ENCODE measurements at regions not wholly inside any gene's neighbourhood (a gene's known extent, or its start where the extent isn't known, plus 50 kb on each side); places are given as distances from the start of the nearest gene placed in this dataset.
"Not testable (repeated sequence)": the region's sequence is repeated elsewhere in the genome, so short reads cannot be mapped to it uniquely, and the experiment has no call there.

DNA sequence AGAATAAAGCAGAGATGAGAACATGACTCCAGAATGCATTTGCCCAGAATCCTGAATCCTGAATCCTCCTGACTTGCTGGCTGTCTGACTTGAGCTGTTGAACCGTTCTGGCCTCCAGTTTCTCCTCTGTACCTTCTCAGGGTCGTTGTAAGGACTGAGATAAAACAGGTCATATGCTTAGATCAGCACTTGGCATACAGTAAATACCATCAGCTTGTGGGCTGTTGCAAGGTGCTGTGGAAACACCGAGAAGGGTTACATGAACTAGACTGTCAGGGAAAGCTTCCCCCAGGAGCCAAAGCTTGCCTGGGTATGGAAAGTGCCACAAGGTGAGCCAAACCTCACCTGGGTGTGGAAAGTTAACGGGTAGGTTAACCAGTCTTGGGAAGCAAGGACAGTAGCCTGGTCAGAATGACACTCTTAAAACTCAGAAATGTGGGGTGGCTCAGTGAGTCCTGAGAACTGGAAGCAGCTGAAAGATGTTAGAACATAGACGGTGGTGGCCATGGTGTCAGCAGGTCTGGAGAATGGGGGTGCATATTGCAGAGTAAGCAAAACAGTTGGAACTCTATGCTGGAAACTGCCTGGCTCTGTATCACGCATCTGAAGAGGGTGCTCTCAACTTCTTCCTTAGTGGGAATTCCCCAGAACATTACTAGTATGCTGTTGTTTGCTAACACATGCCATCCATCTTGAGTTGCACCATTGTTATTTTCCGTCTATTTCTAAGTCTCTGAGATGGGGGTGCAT is 105.3 kb upstream of the DYRK2 start:
- Histone ChIP-seq H3K27me3 (ENCODE audit: insufficient read depth, insufficient read length) (no peaks in the 10 kb centered on the region), H3K9ac (ENCODE audit: insufficient read length, low read depth) (no peak overlapping the region), H3K4me1 (ENCODE audit: insufficient read depth, insufficient read length) (no peaks in the 10 kb centered on the region), H3K9me3 (ENCODE audit: insufficient read depth, low read length) (no peaks in the 10 kb centered on the region), H3K36me3 (ENCODE audit: insufficient read depth, insufficient read length, low read length) (no peaks in the 10 kb centered on the region), H3K4me3 (ENCODE audit: insufficient read length, low read depth) (no peak overlapping the region)
- TF ChIP-seq ZNF274 (IDR thresholded peaks at IDR 0.05; ENCODE audit: low read depth, low read length) = no peak
- no peak for TF ChIP-seq SUZ12 (IDR thresholded peaks at IDR 0.05; ENCODE audit: extremely low read depth, insufficient read depth, insufficient read length)
- TF ChIP-seq YY1 (IDR thresholded peaks at IDR 0.05; ENCODE audit: insufficient read depth, insufficient read length) = no peak
- no peak for DNase-seq (ENCODE audit: low read depth, low spot score)

DNA sequence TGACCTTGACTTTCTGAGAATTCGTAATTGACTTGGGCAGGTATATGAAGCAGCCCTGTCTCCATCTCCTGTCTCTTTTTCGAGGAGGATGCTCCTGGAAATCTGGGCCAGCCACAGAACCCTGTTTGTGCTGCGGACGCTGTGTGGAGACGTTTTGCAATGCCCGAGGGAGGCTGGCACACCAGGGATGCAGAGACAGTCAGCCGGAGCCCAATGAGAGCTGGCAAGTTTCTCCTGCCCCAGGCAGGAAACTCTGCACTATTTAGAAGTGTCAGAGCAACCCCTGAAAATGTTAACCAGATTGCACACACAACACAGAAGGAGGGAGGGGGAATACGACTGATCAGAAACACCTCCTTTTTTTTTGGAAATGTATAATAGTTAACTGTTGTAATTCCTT is 103.2 kb upstream of the DYRK2 start:
- no peaks in the 10 kb centered on the region for H3K9me3 ChIP-seq (ENCODE audit: insufficient read depth, low read length)
- DNase-seq (ENCODE audit: low read depth, low spot score) = no peak
- H3K9ac ChIP-seq (ENCODE audit: insufficient read length, low read depth) = no peak overlapping the region
- H3K27me3 ChIP-seq (ENCODE audit: insufficient read depth, insufficient read length) = no peaks in the 10 kb centered on the region
- H3K36me3 ChIP-seq (ENCODE audit: insufficient read depth, insufficient read length, low read length) = no peaks in the 10 kb centered on the region
- H3K4me1 ChIP-seq (ENCODE audit: insufficient read depth, insufficient read length) = no peaks in the 10 kb centered on the region
- no peak for TF ChIP-seq ZNF274 (IDR thresholded peaks at IDR 0.05; ENCODE audit: low read depth, low read length)
- TF ChIP-seq YY1 (IDR thresholded peaks at IDR 0.05; ENCODE audit: insufficient read depth, insufficient read length) = no peak
- TF ChIP-seq SUZ12 (IDR thresholded peaks at IDR 0.05; ENCODE audit: extremely low read depth, insufficient read depth, insufficient read length) = no peak
- H3K4me3 ChIP-seq (ENCODE audit: insufficient read length, low read depth) = no peak overlapping the region

GRCh38 chr12:67546746-67547145 is 101.8 kb upstream of the DYRK2 start:
- Histone ChIP-seq H3K27me3 (ENCODE audit: insufficient read depth, insufficient read length) (no peaks in the 10 kb centered on the region), H3K36me3 (ENCODE audit: insufficient read depth, insufficient read length, low read length) (no peaks in the 10 kb centered on the region), H3K9me3 (ENCODE audit: insufficient read depth, low read length) (no peaks in the 10 kb centered on the region), H3K9ac (ENCODE audit: insufficient read length, low read depth) (no peak overlapping the region), H3K4me3 (ENCODE audit: insufficient read length, low read depth) (no peak overlapping the region), H3K4me1 (ENCODE audit: insufficient read depth, insufficient read length) (no peaks in the 10 kb centered on the region)
- TF ChIP-seq SUZ12 (IDR thresholded peaks at IDR 0.05; ENCODE audit: extremely low read depth, insufficient read depth, insufficient read length) (no peak), YY1 (IDR thresholded peaks at IDR 0.05; ENCODE audit: insufficient read depth, insufficient read length) (no peak)
- no peak for DNase-seq (ENCODE audit: low read depth, low spot score)

- H3K9me3 ChIP-seq (ENCODE audit: insufficient read depth, low read length); H3K27me3 ChIP-seq (ENCODE audit: insufficient read depth, insufficient read length); H3K4me1 ChIP-seq (ENCODE audit: insufficient read depth, insufficient read length); H3K4me3 ChIP-seq (ENCODE audit: insufficient read length, low read depth); H3K36me3 ChIP-seq (ENCODE audit: insufficient read depth, insufficient read length, low read length): not testable (repeated sequence)
- peak overlapping the region; percentile 42 for H3K9ac ChIP-seq (ENCODE audit: insufficient read length, low read depth)
- DNase-seq (ENCODE audit: low read depth, low spot score) = peak; percentile 57
Observed at GRCh38 chr12:67555075-67555717, 93.3 kb upstream of the DYRK2 start.

DNA sequence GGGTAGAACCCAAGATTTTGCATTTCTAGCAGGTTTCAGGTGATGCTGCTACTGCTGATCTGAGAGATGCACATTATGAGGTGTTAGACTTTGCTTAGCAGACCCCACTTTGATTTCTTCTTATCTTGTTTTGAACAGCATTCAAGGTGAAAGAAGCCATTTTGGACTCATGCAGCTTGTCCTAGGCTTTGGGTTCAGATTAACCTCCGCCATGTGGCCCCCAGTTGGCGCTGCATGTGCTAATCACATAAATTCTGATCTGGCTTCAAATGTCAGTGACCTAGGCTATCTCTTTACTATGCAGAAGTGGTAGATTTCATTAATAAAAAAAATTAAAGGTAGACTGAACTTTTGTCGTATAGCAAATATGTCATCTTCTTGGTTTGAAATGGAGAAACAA is 89.8 kb upstream of the DYRK2 start:
- H3K36me3 ChIP-seq (ENCODE audit: insufficient read depth, insufficient read length, low read length) = no peaks in the 10 kb centered on the region
- no peak overlapping the region for H3K9ac ChIP-seq (ENCODE audit: insufficient read length, low read depth)
- TF ChIP-seq SUZ12 (IDR thresholded peaks at IDR 0.05; ENCODE audit: extremely low read depth, insufficient read depth, insufficient read length) (no peak), YY1 (IDR thresholded peaks at IDR 0.05; ENCODE audit: insufficient read depth, insufficient read length) (no peak), ZNF274 (IDR thresholded peaks at IDR 0.05; ENCODE audit: low read depth, low read length) (no peak)
- H3K9me3 ChIP-seq (ENCODE audit: insufficient read depth, low read length) = peaks cover 20% of the 10 kb centered on the region; the same call in 1 of the 2 replicates
- H3K4me3 ChIP-seq (ENCODE audit: insufficient read length, low read depth) = no peak overlapping the region
- H3K4me1 ChIP-seq (ENCODE audit: insufficient read depth, insufficient read length) = no peaks in the 10 kb centered on the region
- no peak for DNase-seq (ENCODE audit: low read depth, low spot score)
- no peaks in the 10 kb centered on the region for H3K27me3 ChIP-seq (ENCODE audit: insufficient read depth, insufficient read length)

GRCh38 chr12:67559751-67560150 is 88.8 kb upstream of the DYRK2 start:
- H3K4me3 ChIP-seq (ENCODE audit: insufficient read length, low read depth) = no peak overlapping the region
- no peaks in the 10 kb centered on the region for H3K36me3 ChIP-seq (ENCODE audit: insufficient read depth, insufficient read length, low read length)
- peaks cover 20% of the 10 kb centered on the region; the same call in 1 of the 2 replicates for H3K9me3 ChIP-seq (ENCODE audit: insufficient read depth, low read length)
- H3K27me3 ChIP-seq (ENCODE audit: insufficient read depth, insufficient read length) = no peaks in the 10 kb centered on the region
- H3K9ac ChIP-seq (ENCODE audit: insufficient read length, low read depth) = no peak overlapping the region
- DNase-seq (ENCODE audit: low read depth, low spot score) = no peak
- H3K4me1 ChIP-seq (ENCODE audit: insufficient read depth, insufficient read length) = no peaks in the 10 kb centered on the region
- TF ChIP-seq ZNF274 (IDR thresholded peaks at IDR 0.05; ENCODE audit: low read depth, low read length) (no peak), SUZ12 (IDR thresholded peaks at IDR 0.05; ENCODE audit: extremely low read depth, insufficient read depth, insufficient read length) (no peak), YY1 (IDR thresholded peaks at IDR 0.05; ENCODE audit: insufficient read depth, insufficient read length) (no peak)

GRCh38 chr12:67562513-67563287 is 85.8 kb upstream of the DYRK2 start:
- TF ChIP-seq SUZ12 (IDR thresholded peaks at IDR 0.05; ENCODE audit: extremely low read depth, insufficient read depth, insufficient read length) (no peak), ZNF274 (IDR thresholded peaks at IDR 0.05; ENCODE audit: low read depth, low read length) (no peak), YY1 (IDR thresholded peaks at IDR 0.05; ENCODE audit: insufficient read depth, insufficient read length) (no peak)
- no peaks in the 10 kb centered on the region for H3K36me3 ChIP-seq (ENCODE audit: insufficient read depth, insufficient read length, low read length)
- H3K9me3 ChIP-seq (ENCODE audit: insufficient read depth, low read length) = peaks cover 21% of the 10 kb centered on the region; the same call in 1 of the 2 replicates
- DNase-seq (ENCODE audit: low read depth, low spot score) = no peak
- no peak overlapping the region for H3K4me3 ChIP-seq (ENCODE audit: insufficient read length, low read depth)
- no peak overlapping the region for H3K9ac ChIP-seq (ENCODE audit: insufficient read length, low read depth)
- no peaks in the 10 kb centered on the region for H3K4me1 ChIP-seq (ENCODE audit: insufficient read depth, insufficient read length)
- H3K27me3 ChIP-seq (ENCODE audit: insufficient read depth, insufficient read length) = no peaks in the 10 kb centered on the region
